ENCODE measurements at regions not wholly inside any gene's neighbourhood (a gene's known extent, or its start where the extent isn't known, plus 50 kb on each side); places are given as distances from the start of the nearest gene placed in this dataset.

DNA sequence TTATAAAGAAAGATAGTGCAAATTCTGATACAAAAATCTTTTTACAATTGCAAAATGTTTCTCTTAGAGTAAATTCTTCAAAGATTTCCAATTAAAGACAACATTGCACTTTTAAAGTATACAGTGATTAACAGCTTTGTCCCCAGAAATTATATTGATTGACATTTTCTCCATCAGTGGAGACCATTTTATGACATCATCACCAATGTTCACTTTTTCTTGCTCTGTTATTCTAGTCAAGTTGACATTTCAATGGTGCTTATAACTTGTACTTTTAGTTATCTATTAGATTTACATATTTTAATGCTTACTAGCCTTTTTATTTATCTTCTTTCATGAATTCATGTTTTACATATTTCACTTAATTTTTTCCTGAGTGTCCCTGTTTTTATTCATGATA lies 524.8 kb downstream of the HAO1 start:
- peaks cover 0 to 8% of the 10 kb centered on the region in 2 donors for H3K4me1 ChIP-seq (ENCODE audit: control insufficient read depth in 1 of 2, insufficient read depth in 2 of 2, low read length in 2 of 2)
- H3K4me3 ChIP-seq (ENCODE audit: low read depth in 1 of 2, low read length in 2 of 2): no peak overlapping the region
- H3K27me3 ChIP-seq (ENCODE audit: low read depth, low read length): no peaks in the 10 kb centered on the region
- H3K27ac ChIP-seq (ENCODE audit: low read length): no peak overlapping the region
- no peaks in the 10 kb centered on the region for H3K36me3 ChIP-seq (ENCODE audit: control insufficient read depth in 1 of 2, insufficient read depth in 2 of 2, low read length in 2 of 2)
- H3K9me3 ChIP-seq (ENCODE audit: control insufficient read depth in 1 of 2, low read length in 2 of 2): no peaks in the 10 kb centered on the region

DNA sequence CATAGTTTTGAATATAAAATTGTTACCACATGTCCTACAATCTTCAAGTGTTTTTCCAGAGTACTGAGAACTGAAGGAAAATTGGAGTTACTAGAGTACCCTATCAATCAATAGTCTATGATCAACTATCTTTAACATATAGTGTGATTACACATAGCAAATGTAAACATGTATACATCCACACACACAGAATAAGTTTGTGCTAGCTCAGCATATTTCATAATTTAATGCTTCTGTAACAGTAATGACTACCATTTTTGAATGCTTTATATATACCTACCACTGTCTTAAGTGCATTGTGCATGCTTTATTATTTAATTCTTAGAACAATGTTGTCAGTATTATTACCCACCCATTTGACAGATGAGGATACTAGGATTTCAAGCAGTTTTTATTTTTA lies 523.9 kb downstream of the HAO1 start:
- Histone ChIP-seq H3K27ac (ENCODE audit: low read length) (no peak overlapping the region), H3K4me1 (ENCODE audit: control insufficient read depth in 1 of 2, insufficient read depth in 2 of 2, low read length in 2 of 2) (peaks cover 0 to 8% of the 10 kb centered on the region in 2 donors), H3K9me3 (ENCODE audit: control insufficient read depth in 1 of 2, low read length in 2 of 2) (no peaks in the 10 kb centered on the region), H3K4me3 (ENCODE audit: low read depth in 1 of 2, low read length in 2 of 2) (no peak overlapping the region), H3K27me3 (ENCODE audit: low read depth, low read length) (no peaks in the 10 kb centered on the region), H3K36me3 (ENCODE audit: control insufficient read depth in 1 of 2, insufficient read depth in 2 of 2, low read length in 2 of 2) (no peaks in the 10 kb centered on the region)

DNA sequence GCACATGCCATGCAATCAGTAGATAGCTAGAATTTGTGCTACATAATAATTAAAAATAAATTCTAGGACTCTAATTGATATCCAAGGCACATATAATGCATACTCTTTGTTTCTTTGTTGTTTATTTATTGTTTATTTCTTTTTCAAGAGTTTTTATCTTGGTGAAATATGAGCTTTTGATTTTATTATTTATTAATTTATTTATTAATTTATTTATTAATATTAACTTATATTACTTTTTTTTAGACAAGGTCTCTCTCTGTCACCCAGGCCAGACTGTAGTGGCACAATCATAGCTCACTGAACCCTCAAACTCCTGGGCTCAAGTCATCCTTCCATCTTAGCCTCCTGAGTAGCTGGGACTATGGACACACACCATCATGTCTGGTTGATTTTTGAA lies 519.9 kb downstream of the HAO1 start:
- no peaks in the 10 kb centered on the region for H3K27me3 ChIP-seq (ENCODE audit: low read depth, low read length)
- H3K4me3 ChIP-seq (ENCODE audit: low read depth in 1 of 2, low read length in 2 of 2): no peak overlapping the region
- H3K9me3 ChIP-seq (ENCODE audit: control insufficient read depth in 1 of 2, low read length in 2 of 2): no peaks in the 10 kb centered on the region
- H3K36me3 ChIP-seq (ENCODE audit: control insufficient read depth in 1 of 2, insufficient read depth in 2 of 2, low read length in 2 of 2): no peaks in the 10 kb centered on the region
- no peak overlapping the region for H3K27ac ChIP-seq (ENCODE audit: low read length)
- H3K4me1 ChIP-seq (ENCODE audit: control insufficient read depth in 1 of 2, insufficient read depth in 2 of 2, low read length in 2 of 2): peaks cover 0 to 8% of the 10 kb centered on the region in 2 donors

DNA sequence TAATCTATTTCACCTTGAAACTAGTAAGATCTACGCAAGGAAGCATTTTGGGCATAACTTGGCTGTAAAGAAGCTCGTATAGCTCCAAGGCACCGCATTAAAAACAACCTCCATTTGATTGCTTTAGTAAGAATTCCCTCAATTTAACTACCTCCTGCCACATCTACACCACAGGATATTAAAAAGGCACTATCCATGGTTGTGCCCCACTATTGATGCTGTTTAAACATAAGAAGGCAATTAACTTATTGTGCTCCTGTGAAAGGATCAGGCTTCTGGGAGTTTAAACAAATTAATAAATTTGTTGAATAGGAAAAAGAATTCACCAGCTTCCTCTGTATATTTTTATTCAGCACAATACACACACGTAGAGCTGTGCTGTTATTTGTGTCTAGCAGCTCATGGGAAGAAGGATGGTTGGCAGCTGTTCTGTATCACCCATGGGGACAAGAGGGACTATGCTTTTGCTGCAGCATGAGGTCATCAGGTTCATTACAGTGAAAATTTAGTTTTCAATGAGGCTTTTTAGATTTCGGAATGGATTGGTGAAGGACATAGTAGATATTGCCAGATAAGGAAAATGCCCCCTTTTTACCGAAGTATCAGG lies 513.3 kb downstream of the HAO1 start:
- no peaks in the 10 kb centered on the region for H3K4me1 ChIP-seq (ENCODE audit: control insufficient read depth in 1 of 2, insufficient read depth in 2 of 2, low read length in 2 of 2)
- H3K36me3 ChIP-seq (ENCODE audit: control insufficient read depth in 1 of 2, insufficient read depth in 2 of 2, low read length in 2 of 2): no peaks in the 10 kb centered on the region
- no peaks in the 10 kb centered on the region for H3K27me3 ChIP-seq (ENCODE audit: low read depth, low read length)
- no peak overlapping the region for H3K27ac ChIP-seq (ENCODE audit: low read length)
- no peak overlapping the region for H3K4me3 ChIP-seq (ENCODE audit: low read depth in 1 of 2, low read length in 2 of 2)
- H3K9me3 ChIP-seq (ENCODE audit: control insufficient read depth in 1 of 2, low read length in 2 of 2): no peaks in the 10 kb centered on the region

DNA sequence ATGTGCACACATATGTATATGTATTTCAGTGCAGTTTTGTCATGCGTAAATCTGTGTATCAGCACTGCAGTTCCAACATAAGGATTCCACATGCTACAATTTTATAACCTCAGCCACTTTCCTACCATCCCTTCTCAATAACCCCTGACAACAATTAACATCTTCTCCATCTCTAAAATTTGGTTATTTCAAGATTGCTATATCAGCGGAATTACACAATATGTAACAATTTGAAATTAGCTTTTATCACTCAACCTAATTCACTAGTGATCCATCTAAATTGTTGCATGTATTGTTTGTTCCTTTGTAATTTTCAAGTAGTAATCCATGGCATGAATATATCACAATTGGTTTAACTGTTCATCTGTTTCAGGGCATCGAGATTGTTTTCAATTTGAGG lies 511.3 kb downstream of the HAO1 start:
- Histone ChIP-seq H3K4me3 (ENCODE audit: low read depth in 1 of 2, low read length in 2 of 2) (no peak overlapping the region), H3K27me3 (ENCODE audit: low read depth, low read length) (no peaks in the 10 kb centered on the region), H3K9me3 (ENCODE audit: control insufficient read depth in 1 of 2, low read length in 2 of 2) (no peaks in the 10 kb centered on the region), H3K27ac (ENCODE audit: low read length) (no peak overlapping the region), H3K36me3 (ENCODE audit: control insufficient read depth in 1 of 2, insufficient read depth in 2 of 2, low read length in 2 of 2) (no peaks in the 10 kb centered on the region), H3K4me1 (ENCODE audit: control insufficient read depth in 1 of 2, insufficient read depth in 2 of 2, low read length in 2 of 2) (no peaks in the 10 kb centered on the region)

DNA sequence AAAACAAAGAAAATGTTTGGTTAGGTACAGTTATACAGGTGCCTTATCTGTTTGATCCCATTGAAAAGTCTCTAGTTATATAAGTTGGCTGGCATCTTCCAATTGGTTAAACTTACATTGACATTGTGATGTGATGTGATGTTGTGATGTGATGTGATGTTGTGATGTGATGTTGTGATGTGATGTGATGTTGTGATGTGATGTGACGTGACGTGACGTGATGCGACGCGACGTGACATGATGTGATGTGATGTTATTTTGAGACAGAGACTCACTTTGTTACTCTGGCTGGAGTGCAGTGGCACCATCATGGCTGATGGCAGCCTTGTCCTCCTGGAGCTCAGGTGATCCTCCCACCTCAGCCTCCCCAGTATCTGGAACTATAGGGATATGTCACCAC lies 507.6 kb downstream of the HAO1 start:
- H3K9me3 ChIP-seq (ENCODE audit: control insufficient read depth in 1 of 2, low read length in 2 of 2): no peaks in the 10 kb centered on the region
- H3K36me3 ChIP-seq (ENCODE audit: control insufficient read depth in 1 of 2, insufficient read depth in 2 of 2, low read length in 2 of 2): no peaks in the 10 kb centered on the region
- no peak overlapping the region for H3K27ac ChIP-seq (ENCODE audit: low read length)
- H3K4me3 ChIP-seq (ENCODE audit: low read depth in 1 of 2, low read length in 2 of 2): no peak overlapping the region
- no peaks in the 10 kb centered on the region for H3K27me3 ChIP-seq (ENCODE audit: low read depth, low read length)
- no peaks in the 10 kb centered on the region for H3K4me1 ChIP-seq (ENCODE audit: control insufficient read depth in 1 of 2, insufficient read depth in 2 of 2, low read length in 2 of 2)

DNA sequence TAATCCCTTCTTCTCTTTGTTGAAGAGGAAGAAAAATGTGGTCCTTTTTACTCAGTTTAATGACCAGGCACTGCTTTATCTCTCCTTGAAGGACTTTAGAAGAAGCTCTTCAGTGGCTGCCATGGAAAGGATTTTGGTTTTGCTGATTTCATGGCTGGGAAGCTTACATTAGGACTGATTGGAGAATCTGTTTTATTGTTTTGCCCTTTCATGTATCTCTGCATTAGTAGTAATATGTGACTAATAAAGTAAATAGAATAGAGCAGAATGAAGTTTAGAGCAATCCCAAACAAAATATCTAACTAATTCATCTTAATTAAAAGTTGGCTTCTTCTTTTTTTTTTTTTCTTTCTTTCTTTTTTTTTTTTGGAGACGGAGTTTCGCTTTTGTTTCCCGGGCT lies 502.9 kb downstream of the HAO1 start:
- H3K4me1 ChIP-seq (ENCODE audit: control insufficient read depth in 1 of 2, insufficient read depth in 2 of 2, low read length in 2 of 2): no peaks in the 10 kb centered on the region
- H3K27me3 ChIP-seq (ENCODE audit: low read depth, low read length): no peaks in the 10 kb centered on the region
- no peak overlapping the region for H3K4me3 ChIP-seq (ENCODE audit: low read depth in 1 of 2, low read length in 2 of 2)

DNA sequence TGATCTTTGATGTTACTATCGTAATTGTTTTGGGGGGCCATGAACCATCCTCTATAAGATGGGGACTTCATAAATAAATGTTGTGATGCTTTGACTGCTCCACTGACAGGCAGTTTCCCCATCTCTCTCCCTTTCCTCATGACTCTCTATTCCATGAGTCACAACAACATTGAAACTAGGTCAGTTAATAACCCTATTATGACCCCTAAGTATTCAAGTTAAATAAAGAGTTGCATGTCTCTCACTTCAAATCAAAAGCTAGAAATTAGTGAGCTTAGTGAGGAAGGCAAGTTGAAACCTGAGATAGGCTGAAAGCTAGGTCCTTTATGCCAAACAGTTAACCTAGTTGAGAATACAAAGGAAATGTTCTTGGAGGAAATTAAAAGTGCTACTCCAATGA lies 491.0 kb downstream of the HAO1 start:
- H3K4me1 ChIP-seq (ENCODE audit: control insufficient read depth in 1 of 2, insufficient read depth in 2 of 2, low read length in 2 of 2): no peaks in the 10 kb centered on the region

More for the DNA sequence above, 502.9 kb downstream of the HAO1 start:
- Histone ChIP-seq H3K9me3 (ENCODE audit: control insufficient read depth in 1 of 2, low read length in 2 of 2) (no peaks in the 10 kb centered on the region), H3K36me3 (ENCODE audit: control insufficient read depth in 1 of 2, insufficient read depth in 2 of 2, low read length in 2 of 2) (no peaks in the 10 kb centered on the region), H3K27ac (ENCODE audit: low read length) (no peak overlapping the region)

DNA sequence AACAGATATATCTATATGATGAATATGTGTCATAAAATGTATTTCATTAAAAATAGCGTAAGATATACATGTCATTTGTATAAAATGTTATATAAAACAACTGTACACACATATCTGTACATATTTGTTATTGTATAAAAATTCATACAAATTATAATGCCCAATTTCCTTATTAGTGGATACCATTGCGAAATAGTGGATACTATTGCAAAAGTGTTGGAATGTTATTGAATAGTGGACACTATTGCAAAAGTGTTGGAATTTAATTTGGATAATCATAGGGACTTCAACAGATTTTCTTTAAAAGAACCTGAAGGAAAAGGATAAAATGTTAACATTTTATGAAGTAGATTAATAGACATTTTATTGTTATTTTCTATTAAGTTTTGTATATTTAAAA lies 487.4 kb downstream of the HAO1 start:
- Histone ChIP-seq H3K27me3 (ENCODE audit: low read depth, low read length) (no peaks in the 10 kb centered on the region), H3K36me3 (ENCODE audit: control insufficient read depth in 1 of 2, insufficient read depth in 2 of 2, low read length in 2 of 2) (no peaks in the 10 kb centered on the region), H3K9me3 (ENCODE audit: control insufficient read depth in 1 of 2, low read length in 2 of 2) (no peaks in the 10 kb centered on the region), H3K4me1 (ENCODE audit: control insufficient read depth in 1 of 2, insufficient read depth in 2 of 2, low read length in 2 of 2) (no peaks in the 10 kb centered on the region), H3K4me3 (ENCODE audit: low read depth in 1 of 2, low read length in 2 of 2) (no peak overlapping the region), H3K27ac (ENCODE audit: low read length) (no peak overlapping the region)

More for the DNA sequence above, 491.0 kb downstream of the HAO1 start:
- Histone ChIP-seq H3K4me3 (ENCODE audit: low read depth in 1 of 2, low read length in 2 of 2) (no peak overlapping the region), H3K9me3 (ENCODE audit: control insufficient read depth in 1 of 2, low read length in 2 of 2) (no peaks in the 10 kb centered on the region), H3K27ac (ENCODE audit: low read length) (no peak overlapping the region), H3K27me3 (ENCODE audit: low read depth, low read length) (no peaks in the 10 kb centered on the region), H3K36me3 (ENCODE audit: control insufficient read depth in 1 of 2, insufficient read depth in 2 of 2, low read length in 2 of 2) (no peaks in the 10 kb centered on the region)

DNA sequence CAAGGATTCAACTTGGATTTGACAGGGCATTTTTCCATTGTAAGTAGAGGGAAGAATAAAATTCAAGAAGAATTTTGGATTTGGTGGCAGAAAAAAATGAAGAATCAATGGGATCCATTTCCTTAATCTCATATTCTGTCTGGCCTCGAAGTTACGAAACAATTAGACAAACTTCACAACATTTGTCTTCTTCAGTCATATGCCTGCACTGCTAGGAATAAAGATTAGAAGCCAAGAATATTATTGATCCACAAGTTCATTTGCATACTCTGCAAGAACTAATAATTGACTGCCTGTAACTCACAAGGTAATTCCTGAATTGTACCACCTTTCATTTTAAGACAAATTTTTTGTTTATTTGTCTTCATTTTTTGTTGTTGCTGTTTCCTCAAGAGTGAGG lies 486.2 kb downstream of the HAO1 start:
- no peaks in the 10 kb centered on the region for H3K9me3 ChIP-seq (ENCODE audit: control insufficient read depth in 1 of 2, low read length in 2 of 2)
- no peaks in the 10 kb centered on the region for H3K4me1 ChIP-seq (ENCODE audit: control insufficient read depth in 1 of 2, insufficient read depth in 2 of 2, low read length in 2 of 2)
- no peak overlapping the region for H3K4me3 ChIP-seq (ENCODE audit: low read depth in 1 of 2, low read length in 2 of 2)
- H3K27ac ChIP-seq (ENCODE audit: low read length): no peak overlapping the region
- H3K27me3 ChIP-seq (ENCODE audit: low read depth, low read length): no peaks in the 10 kb centered on the region
- H3K36me3 ChIP-seq (ENCODE audit: control insufficient read depth in 1 of 2, insufficient read depth in 2 of 2, low read length in 2 of 2): no peaks in the 10 kb centered on the region

DNA sequence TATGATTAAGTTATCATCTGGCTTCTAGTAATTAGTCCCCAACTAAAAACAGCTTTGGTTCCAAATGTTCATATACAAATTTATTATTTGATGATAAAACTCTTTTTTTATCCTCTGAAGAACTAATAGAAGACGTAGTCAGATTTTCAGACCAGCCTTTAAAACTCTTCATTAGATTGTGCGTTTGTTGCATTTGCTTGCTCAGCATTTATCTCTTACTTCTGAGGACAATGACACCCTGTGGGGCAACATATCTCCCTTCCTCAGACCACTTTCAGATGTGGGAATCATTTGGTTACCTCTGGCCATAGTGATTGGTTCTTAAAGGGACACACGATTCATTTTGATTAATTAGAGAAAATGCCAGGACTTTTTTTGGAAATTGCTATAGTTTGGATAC lies 481.8 kb downstream of the HAO1 start:
- Histone ChIP-seq H3K9me3 (ENCODE audit: control insufficient read depth in 1 of 2, low read length in 2 of 2) (no peaks in the 10 kb centered on the region), H3K4me3 (ENCODE audit: low read depth in 1 of 2, low read length in 2 of 2) (no peak overlapping the region), H3K4me1 (ENCODE audit: control insufficient read depth in 1 of 2, insufficient read depth in 2 of 2, low read length in 2 of 2) (no peaks in the 10 kb centered on the region), H3K27ac (ENCODE audit: low read length) (no peak overlapping the region), H3K36me3 (ENCODE audit: control insufficient read depth in 1 of 2, insufficient read depth in 2 of 2, low read length in 2 of 2) (no peaks in the 10 kb centered on the region), H3K27me3 (ENCODE audit: low read depth, low read length) (no peaks in the 10 kb centered on the region)

DNA sequence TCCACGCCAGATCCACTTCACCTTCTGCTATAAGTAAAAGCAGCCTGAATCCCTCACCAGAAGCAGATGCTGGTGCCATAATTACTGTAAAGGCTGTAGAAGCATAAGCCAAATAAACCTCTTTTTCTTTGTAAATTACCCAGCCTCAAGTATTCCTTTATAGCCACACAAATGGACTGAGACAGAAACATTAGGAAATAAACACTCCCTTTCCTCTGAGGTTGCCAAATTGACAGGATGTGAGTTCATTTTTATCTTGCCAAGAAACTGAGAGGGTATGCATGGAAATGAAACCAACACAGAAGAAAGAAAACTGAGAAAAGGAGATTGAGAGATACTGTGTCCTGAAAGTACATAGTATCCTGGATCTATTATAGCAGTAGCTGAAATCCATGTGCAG lies 481.2 kb downstream of the HAO1 start:
- H3K36me3 ChIP-seq (ENCODE audit: control insufficient read depth in 1 of 2, insufficient read depth in 2 of 2, low read length in 2 of 2): no peaks in the 10 kb centered on the region
- no peaks in the 10 kb centered on the region for H3K4me1 ChIP-seq (ENCODE audit: control insufficient read depth in 1 of 2, insufficient read depth in 2 of 2, low read length in 2 of 2)
- H3K27me3 ChIP-seq (ENCODE audit: low read depth, low read length): no peaks in the 10 kb centered on the region
- H3K9me3 ChIP-seq (ENCODE audit: control insufficient read depth in 1 of 2, low read length in 2 of 2): no peaks in the 10 kb centered on the region
- H3K27ac ChIP-seq (ENCODE audit: low read length): no peak overlapping the region
- no peak overlapping the region for H3K4me3 ChIP-seq (ENCODE audit: low read depth in 1 of 2, low read length in 2 of 2)
